ENCODE measurements at regions not wholly inside any gene's neighbourhood (a gene's known extent, or its start where the extent isn't known, plus 50 kb on each side); places are given as distances from the start of the nearest gene placed in this dataset.

DNA sequence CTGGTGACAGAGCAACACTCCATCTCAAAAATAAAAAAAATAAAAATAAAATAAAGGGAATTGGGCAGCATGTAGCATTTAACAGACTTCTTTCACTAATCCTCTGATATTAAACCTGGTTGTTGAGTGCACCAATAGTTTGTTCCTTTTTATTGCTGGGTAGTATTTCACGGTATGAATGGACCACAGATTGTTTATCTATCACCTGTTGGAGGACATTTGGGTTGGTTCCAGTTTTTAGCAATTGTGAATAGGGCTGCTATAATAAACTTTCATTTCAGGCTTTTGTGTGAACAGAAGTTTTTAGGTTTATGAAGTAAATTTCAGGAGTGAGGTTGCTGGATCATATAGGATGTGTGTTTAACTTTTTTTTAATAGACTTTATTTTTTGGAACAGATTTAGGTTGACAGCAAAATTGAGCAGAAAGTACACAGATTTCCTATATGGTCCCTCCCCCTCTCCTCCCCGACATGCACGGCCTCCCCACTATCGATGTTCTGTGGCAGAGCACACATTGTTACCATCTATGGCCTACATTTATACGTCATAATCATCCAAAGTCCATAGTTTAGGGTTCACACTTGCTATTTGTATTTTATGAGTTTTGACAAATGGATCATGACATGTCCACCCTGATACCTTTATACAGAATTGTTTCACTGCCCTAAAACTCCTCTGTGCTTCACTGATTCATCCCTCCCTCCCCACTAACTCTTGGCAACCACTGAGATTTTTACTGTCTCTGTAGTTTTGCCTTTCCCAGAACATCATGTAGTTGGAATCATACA lies 66.1 kb upstream of the TMPRSS2 start:
- TF ChIP-seq POLR2A (IDR thresholded peaks at IDR 0.05), result no peak
- TF ChIP-seq POLR2AphosphoS5 (IDR thresholded peaks at IDR 0.05), result no peak
- TF ChIP-seq, protein P1, sequence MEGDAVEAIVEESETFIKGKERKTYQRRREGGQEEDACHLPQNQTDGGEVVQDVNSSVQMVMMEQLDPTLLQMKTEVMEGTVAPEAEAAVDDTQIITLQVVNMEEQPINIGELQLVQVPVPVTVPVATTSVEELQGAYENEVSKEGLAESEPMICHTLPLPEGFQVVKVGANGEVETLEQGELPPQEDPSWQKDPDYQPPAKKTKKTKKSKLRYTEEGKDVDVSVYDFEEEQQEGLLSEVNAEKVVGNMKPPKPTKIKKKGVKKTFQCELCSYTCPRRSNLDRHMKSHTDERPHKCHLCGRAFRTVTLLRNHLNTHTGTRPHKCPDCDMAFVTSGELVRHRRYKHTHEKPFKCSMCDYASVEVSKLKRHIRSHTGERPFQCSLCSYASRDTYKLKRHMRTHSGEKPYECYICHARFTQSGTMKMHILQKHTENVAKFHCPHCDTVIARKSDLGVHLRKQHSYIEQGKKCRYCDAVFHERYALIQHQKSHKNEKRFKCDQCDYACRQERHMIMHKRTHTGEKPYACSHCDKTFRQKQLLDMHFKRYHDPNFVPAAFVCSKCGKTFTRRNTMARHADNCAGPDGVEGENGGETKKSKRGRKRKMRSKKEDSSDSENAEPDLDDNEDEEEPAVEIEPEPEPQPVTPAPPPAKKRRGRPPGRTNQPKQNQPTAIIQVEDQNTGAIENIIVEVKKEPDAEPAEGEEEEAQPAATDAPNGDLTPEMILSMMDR (IDR thresholded peaks at IDR 0.05), result no peak
